ENCODE measurements at regions not wholly inside any gene's neighbourhood (a gene's known extent, or its start where the extent isn't known, plus 50 kb on each side); places are given as distances from the start of the nearest gene placed in this dataset.
"Not testable (repeated sequence)": the region's sequence is repeated elsewhere in the genome, so short reads cannot be mapped to it uniquely, and the experiment has no call there.

DNA sequence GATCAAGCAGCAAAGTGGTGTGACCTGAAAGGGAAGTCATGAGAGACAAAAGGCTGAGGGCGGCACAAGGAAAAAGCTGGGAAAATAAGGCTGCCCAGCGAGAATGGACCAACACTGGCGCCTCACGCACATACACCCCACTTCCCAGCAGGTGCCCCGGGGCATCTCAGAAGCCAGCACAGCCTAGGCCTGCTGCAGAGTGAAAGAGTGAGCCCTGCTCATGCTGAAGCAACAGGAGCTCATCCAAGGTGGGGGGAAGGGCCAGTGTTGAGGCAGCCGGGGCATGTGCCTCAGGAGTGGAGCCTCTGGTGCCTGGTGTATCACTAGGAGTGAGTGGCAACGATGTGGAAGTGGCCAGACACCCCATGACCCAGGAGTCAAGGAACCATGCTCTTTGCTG is 158.8 kb downstream of the SPATA31A6 start:
- TF ChIP-seq CTCF, POLR2A (IDR thresholded peaks at IDR 0.05): not testable (repeated sequence)
